ENCODE measurements at regions not wholly inside any gene's neighbourhood (a gene's known extent, or its start where the extent isn't known, plus 50 kb on each side); places are given as distances from the start of the nearest gene placed in this dataset.

GRCh38 chr18:37778417-37779165, 213.0 kb upstream of the CELF4 start:
- Mint-ChIP-seq H3K9me3 (peaks cover 0 to 6% (median 2%) of the 10 kb centered on the region in 5 donors), H3K27ac (no peak overlapping the region), H3K36me3 (no peaks in the 10 kb centered on the region), H3K4me3 (no peak overlapping the region), H3K4me1 (no peaks in the 10 kb centered on the region), H3K27me3 (peaks cover 0 to 1% of the 10 kb centered on the region in 2 donors)
- ChIA-PET POLR2A (no interaction called here), CTCF (no interaction called here)
- no peak for DNase-seq
- Histone ChIP-seq H3K9me3 (ENCODE audit: low read length) (no peaks in the 10 kb centered on the region), H3K27ac (ENCODE audit: low read depth, low read length) (no peak overlapping the region), H3K4me3 (ENCODE audit: low read length) (no peak overlapping the region), H3K27me3 (ENCODE audit: insufficient read depth, low read length, poor library complexity, severe bottlenecking) (no peaks in the 10 kb centered on the region), H3K4me1 (ENCODE audit: insufficient read depth, low read length) (no peaks in the 10 kb centered on the region), H3K36me3 (ENCODE audit: insufficient read depth, low read length) (no peaks in the 10 kb centered on the region)

GRCh38 chr18:37769826-37770225, 204.2 kb upstream of the CELF4 start:
- CTCF ChIA-PET: interaction anchor here (1.1 kb wide), 1 partner anchor 20 kb away, joined by 4 read pairs; no protein-coding TSS in a partner anchor

GRCh38 chr18:37764541-37765288, 199.1 kb upstream of the CELF4 start:
- no peak overlapping the region for H3K4me3 ChIP-seq (ENCODE audit: low read length)
- no peaks in the 10 kb centered on the region for H3K36me3 ChIP-seq (ENCODE audit: insufficient read depth, low read length)
- Mint-ChIP-seq H3K9me3 (peaks cover 0 to 2% (median 0%) of the 10 kb centered on the region in 5 donors), H3K4me1 (no peaks in the 10 kb centered on the region), H3K36me3 (no peaks in the 10 kb centered on the region), H3K27me3 (peaks cover 0 to 1% of the 10 kb centered on the region in 2 donors), H3K27ac (peak overlapping the region in 1 of 8 donors; percentile 56), H3K4me3 (no peak overlapping the region)
- H3K9me3 ChIP-seq (ENCODE audit: low read length): no peaks in the 10 kb centered on the region
- POLR2A ChIA-PET: no interaction called here
- DNase-seq: no peak
- H3K27ac ChIP-seq (ENCODE audit: low read depth, low read length): no peak overlapping the region
- no peaks in the 10 kb centered on the region for H3K4me1 ChIP-seq (ENCODE audit: insufficient read depth, low read length)
- CTCF ChIA-PET: no interaction called here
- H3K27me3 ChIP-seq (ENCODE audit: insufficient read depth, low read length, poor library complexity, severe bottlenecking): no peaks in the 10 kb centered on the region

More at GRCh38 chr18:37769826-37770225, 204.2 kb upstream of the CELF4 start:
- no peaks in the 10 kb centered on the region for H3K4me1 Mint-ChIP-seq
- no peaks in the 10 kb centered on the region for H3K36me3 Mint-ChIP-seq
- Histone ChIP-seq H3K36me3 (ENCODE audit: insufficient read depth, low read length) (no peaks in the 10 kb centered on the region), H3K4me1 (ENCODE audit: insufficient read depth, low read length) (no peaks in the 10 kb centered on the region), H3K27ac (ENCODE audit: low read depth, low read length) (no peak overlapping the region), H3K27me3 (ENCODE audit: insufficient read depth, low read length, poor library complexity, severe bottlenecking) (no peaks in the 10 kb centered on the region), H3K9me3 (ENCODE audit: low read length) (no peaks in the 10 kb centered on the region), H3K4me3 (ENCODE audit: low read length) (no peak overlapping the region)
- POLR2A ChIA-PET: no interaction called here
- DNase-seq: no peak
- H3K4me3 Mint-ChIP-seq: no peak overlapping the region
- peaks cover 0 to 1% of the 10 kb centered on the region in 2 donors for H3K27me3 Mint-ChIP-seq
- no peak overlapping the region for H3K27ac Mint-ChIP-seq
- peaks cover 0 to 6% (median 0%) of the 10 kb centered on the region in 5 donors for H3K9me3 Mint-ChIP-seq

GRCh38 chr18:37762076-37762621, 196.6 kb upstream of the CELF4 start:
- Mint-ChIP-seq H3K36me3 (no peaks in the 10 kb centered on the region), H3K27me3 (no peaks in the 10 kb centered on the region), H3K27ac (no peak overlapping the region), H3K9me3 (peaks cover 0 to 7% (median 0%) of the 10 kb centered on the region in 5 donors), H3K4me3 (no peak overlapping the region), H3K4me1 (no peaks in the 10 kb centered on the region)
- ChIA-PET POLR2A (no interaction called here), CTCF (no interaction called here)
- Histone ChIP-seq H3K27ac (ENCODE audit: low read depth, low read length) (no peak overlapping the region), H3K4me3 (ENCODE audit: low read length) (no peak overlapping the region), H3K9me3 (ENCODE audit: low read length) (no peaks in the 10 kb centered on the region), H3K4me1 (ENCODE audit: insufficient read depth, low read length) (no peaks in the 10 kb centered on the region), H3K27me3 (ENCODE audit: insufficient read depth, low read length, poor library complexity, severe bottlenecking) (no peaks in the 10 kb centered on the region), H3K36me3 (ENCODE audit: insufficient read depth, low read length) (no peaks in the 10 kb centered on the region)
- no peak for DNase-seq

- POLR2A ChIA-PET: no interaction called here
- H3K4me3 ChIP-seq (ENCODE audit: low read length): no peak overlapping the region
- H3K4me3 Mint-ChIP-seq: no peak overlapping the region
- H3K36me3 ChIP-seq (ENCODE audit: insufficient read depth, low read length): no peaks in the 10 kb centered on the region
- H3K27ac ChIP-seq (ENCODE audit: low read depth, low read length): no peak overlapping the region
- H3K27me3 ChIP-seq (ENCODE audit: insufficient read depth, low read length, poor library complexity, severe bottlenecking): no peaks in the 10 kb centered on the region
- H3K27me3 Mint-ChIP-seq: no peaks in the 10 kb centered on the region
- H3K9me3 Mint-ChIP-seq: peaks cover 0 to 12% (median 0%) of the 10 kb centered on the region in 5 donors
- H3K4me1 ChIP-seq (ENCODE audit: insufficient read depth, low read length): no peaks in the 10 kb centered on the region
- no peaks in the 10 kb centered on the region for H3K36me3 Mint-ChIP-seq
- CTCF ChIA-PET: no interaction called here
- DNase-seq: no peak
- no peaks in the 10 kb centered on the region for H3K9me3 ChIP-seq (ENCODE audit: low read length)
- H3K4me1 Mint-ChIP-seq: no peaks in the 10 kb centered on the region
- H3K27ac Mint-ChIP-seq: no peak overlapping the region
Observed at GRCh38 chr18:37754141-37754540, 188.5 kb upstream of the CELF4 start.

GRCh38 chr18:37742436-37742835, 176.8 kb upstream of the CELF4 start:
- Histone ChIP-seq H3K9me3 (ENCODE audit: low read length) (no peaks in the 10 kb centered on the region), H3K36me3 (ENCODE audit: insufficient read depth, low read length) (no peaks in the 10 kb centered on the region), H3K4me3 (ENCODE audit: low read length) (no peak overlapping the region), H3K4me1 (ENCODE audit: insufficient read depth, low read length) (no peaks in the 10 kb centered on the region), H3K27me3 (ENCODE audit: insufficient read depth, low read length, poor library complexity, severe bottlenecking) (no peaks in the 10 kb centered on the region), H3K27ac (ENCODE audit: low read depth, low read length) (no peak overlapping the region)
- ChIA-PET CTCF (no interaction called here), POLR2A (no interaction called here)
- Mint-ChIP-seq H3K9me3 (peaks cover 0 to 6% (median under 1%) of the 10 kb centered on the region in 5 donors), H3K36me3 (no peaks in the 10 kb centered on the region), H3K4me3 (no peak overlapping the region), H3K27ac (no peak overlapping the region), H3K4me1 (no peaks in the 10 kb centered on the region), H3K27me3 (no peaks in the 10 kb centered on the region)
- DNase-seq: no peak

- peaks cover 0 to 6% (median 3%) of the 10 kb centered on the region in 5 donors for H3K9me3 Mint-ChIP-seq
- CTCF ChIA-PET: no interaction called here
- H3K27ac Mint-ChIP-seq: no peak overlapping the region
- H3K27me3 Mint-ChIP-seq: no peaks in the 10 kb centered on the region
- no peak overlapping the region for H3K4me3 Mint-ChIP-seq
- Histone ChIP-seq H3K27me3 (ENCODE audit: insufficient read depth, low read length, poor library complexity, severe bottlenecking) (no peaks in the 10 kb centered on the region), H3K4me1 (ENCODE audit: insufficient read depth, low read length) (no peaks in the 10 kb centered on the region), H3K9me3 (ENCODE audit: low read length) (no peaks in the 10 kb centered on the region), H3K27ac (ENCODE audit: low read depth, low read length) (no peak overlapping the region), H3K4me3 (ENCODE audit: low read length) (no peak overlapping the region), H3K36me3 (ENCODE audit: insufficient read depth, low read length) (no peaks in the 10 kb centered on the region)
- no peaks in the 10 kb centered on the region for H3K36me3 Mint-ChIP-seq
- DNase-seq: no peak
- POLR2A ChIA-PET: no interaction called here
- no peaks in the 10 kb centered on the region for H3K4me1 Mint-ChIP-seq
Observed at GRCh38 chr18:37741032-37741623, 175.5 kb upstream of the CELF4 start.

GRCh38 chr18:37734406-37734805, 168.8 kb upstream of the CELF4 start:
- H3K27me3 ChIP-seq (ENCODE audit: insufficient read depth, low read length, poor library complexity, severe bottlenecking): no peaks in the 10 kb centered on the region
- Mint-ChIP-seq H3K9me3 (peaks cover 0 to 5% (median 3%) of the 10 kb centered on the region in 5 donors), H3K4me3 (no peak overlapping the region), H3K27me3 (no peaks in the 10 kb centered on the region), H3K4me1 (no peaks in the 10 kb centered on the region), H3K27ac (no peak overlapping the region), H3K36me3 (no peaks in the 10 kb centered on the region)
- H3K4me3 ChIP-seq (ENCODE audit: low read length): no peak overlapping the region
- no peaks in the 10 kb centered on the region for H3K9me3 ChIP-seq (ENCODE audit: low read length)
- no peak overlapping the region for H3K27ac ChIP-seq (ENCODE audit: low read depth, low read length)
- H3K4me1 ChIP-seq (ENCODE audit: insufficient read depth, low read length): no peaks in the 10 kb centered on the region
- no peak for DNase-seq
- no peaks in the 10 kb centered on the region for H3K36me3 ChIP-seq (ENCODE audit: insufficient read depth, low read length)
- ChIA-PET CTCF (no interaction called here), POLR2A (no interaction called here)

Measured in CD8-positive, alpha-beta memory T cell (primary cell).